Fibroblast of villous mesenchyme (primary cell): ENCODE measurements at regions not wholly inside any gene's neighbourhood (a gene's known extent, or its start where the extent isn't known, plus 50 kb on each side); places are given as distances from the start of the nearest gene placed in this dataset.
A peak's percentile ranks its signal among the peaks of the same experiment; 100 is the strongest.

Experiments used
- DNase-seq: peaks from one replicate; pipeline ENCODE4 v3.0.0-alpha.2; 2010; ENCODE audit warnings: low read depth
- H3K4me3 ChIP-seq: 2 replicates; pipeline ENCODE4 v1.5.1; 2011; ENCODE audit warnings: low read depth, mild to moderate bottlenecking, low read length
- CTCF ChIP-seq: IDR thresholded peaks from 2 replicates; pipeline ENCODE4 v1.5.1; 2012; ENCODE audit warnings: low read depth, mild to moderate bottlenecking, low read length; ENCODE audit not compliant: insufficient read depth

DNA sequence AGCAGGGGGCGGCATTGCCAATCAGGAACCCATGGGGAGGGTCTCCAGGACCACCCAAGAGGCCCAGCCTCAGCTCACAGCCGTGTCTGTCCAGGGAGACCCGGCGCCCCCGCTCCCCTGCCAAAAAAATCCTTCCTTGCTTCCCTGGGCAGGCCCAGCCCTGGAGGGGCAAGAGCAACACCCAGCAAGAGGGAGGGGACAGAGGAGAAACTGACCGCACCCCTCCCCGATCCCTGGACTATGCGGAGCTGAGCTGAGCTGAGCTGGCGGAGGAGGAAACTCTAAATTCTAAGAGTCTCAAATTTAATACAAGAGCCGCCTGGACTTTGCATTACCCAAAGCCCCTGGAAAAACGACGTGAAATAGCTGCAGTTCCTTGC is 52.0 kb upstream of the SHISAL1 start:
- TF ChIP-seq CTCF, result no peak
- DNase-seq, result no peak
- no peak overlapping the region for H3K4me3 ChIP-seq

DNA sequence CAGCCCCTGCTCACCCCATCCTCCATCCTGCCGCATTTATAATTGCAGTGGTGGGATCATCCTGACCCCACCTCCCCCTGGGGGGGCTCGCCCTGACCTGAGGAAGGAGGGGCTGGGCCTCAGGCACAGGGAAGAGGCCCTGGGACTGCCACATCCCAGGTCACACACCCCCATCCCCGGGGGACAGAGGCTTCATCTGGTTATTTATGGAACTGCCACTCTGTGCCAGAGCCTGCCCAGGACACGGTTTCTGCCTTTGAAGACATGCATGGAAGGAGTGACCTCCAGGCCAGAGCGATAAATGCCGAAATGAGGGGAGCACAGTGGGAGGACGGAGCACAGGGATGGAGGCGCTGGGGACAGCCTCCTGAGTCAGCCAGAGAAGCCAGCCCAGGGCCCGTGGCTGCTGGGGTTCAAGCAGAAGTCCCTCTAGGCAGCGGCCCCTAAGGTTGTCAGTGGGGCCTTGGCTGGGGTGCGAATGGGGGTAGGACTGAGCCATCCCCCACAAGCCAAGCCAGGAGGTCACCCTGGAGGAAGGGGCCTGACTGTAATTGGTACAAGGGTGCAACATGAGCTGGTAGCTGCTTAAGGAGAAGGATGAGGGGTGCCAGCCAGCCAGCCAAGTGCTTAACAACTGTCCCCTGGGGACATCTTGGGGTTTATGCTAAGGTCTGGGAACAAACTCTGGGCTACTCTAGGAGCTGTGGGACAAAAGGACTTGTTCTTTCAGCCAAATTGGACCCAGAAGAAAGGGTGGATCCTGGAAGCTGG is 51.4 kb upstream of the SHISAL1 start:
- DNase-seq, result no peak

GRCh38 chr22:44363013-44363979 is 50.5 kb upstream of the SHISAL1 start:
- TF ChIP-seq CTCF, result no peak
- H3K4me3 ChIP-seq, result no peak overlapping the region
- peak; percentile 98 for DNase-seq

More for the DNA sequence above, 51.4 kb upstream of the SHISAL1 start:
- TF ChIP-seq CTCF, result no peak
- H3K4me3 ChIP-seq, result no peak overlapping the region

- TF ChIP-seq CTCF, result no peak
- DNase-seq, result peak; percentile 11
- no peak overlapping the region for H3K4me3 ChIP-seq
These were observed 49.7 kb upstream of the SHISAL1 start for GRCh38 chr22:44362249-44363012.
